ENCODE measurements at regions not wholly inside any gene's neighbourhood (a gene's known extent, or its start where the extent isn't known, plus 50 kb on each side); places are given as distances from the start of the nearest gene placed in this dataset.
A peak's percentile ranks its signal among the peaks of the same experiment; 100 is the strongest.
"Not testable (repeated sequence)": the region's sequence is repeated elsewhere in the genome, so short reads cannot be mapped to it uniquely, and the experiment has no call there.

DNA sequence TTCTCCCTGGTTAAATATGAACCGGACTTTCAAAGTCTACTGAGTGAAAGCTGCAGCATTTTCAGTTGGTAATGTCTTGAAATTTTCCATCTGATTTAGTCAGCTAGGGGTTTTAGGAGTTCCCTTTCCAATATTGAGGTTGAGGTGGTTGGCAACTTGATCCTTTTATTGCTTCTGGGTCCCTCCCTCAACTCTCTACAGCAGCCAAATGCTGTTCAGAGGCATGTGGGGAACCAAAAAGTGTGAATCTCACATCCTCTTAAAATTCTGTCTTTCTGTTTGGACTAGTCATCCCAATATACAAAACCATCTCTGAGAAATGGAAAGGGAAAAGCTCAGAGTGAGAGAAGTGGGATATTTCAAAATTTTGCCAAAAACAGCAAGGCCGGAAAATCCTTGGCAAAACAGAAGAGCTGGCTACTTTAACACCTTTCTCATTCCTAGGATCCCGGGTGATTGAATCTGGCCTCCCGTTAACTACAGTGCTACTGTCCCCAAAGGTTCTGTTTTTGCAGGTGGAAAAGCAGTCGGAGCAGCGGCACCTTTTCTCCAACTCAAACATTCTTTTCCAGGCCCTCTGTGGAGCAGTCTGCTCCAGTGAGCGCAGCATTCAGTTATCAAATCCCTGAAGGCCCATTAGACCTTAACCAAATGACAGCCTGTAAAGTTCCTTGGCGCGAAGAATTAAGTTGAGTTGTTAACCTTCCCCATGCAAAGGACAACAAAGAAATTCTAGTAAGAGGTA, 345.9 kb upstream of the NUDT12 start:
- DNase-seq (ENCODE audit: low spot score), result peak; percentile 3

DNA sequence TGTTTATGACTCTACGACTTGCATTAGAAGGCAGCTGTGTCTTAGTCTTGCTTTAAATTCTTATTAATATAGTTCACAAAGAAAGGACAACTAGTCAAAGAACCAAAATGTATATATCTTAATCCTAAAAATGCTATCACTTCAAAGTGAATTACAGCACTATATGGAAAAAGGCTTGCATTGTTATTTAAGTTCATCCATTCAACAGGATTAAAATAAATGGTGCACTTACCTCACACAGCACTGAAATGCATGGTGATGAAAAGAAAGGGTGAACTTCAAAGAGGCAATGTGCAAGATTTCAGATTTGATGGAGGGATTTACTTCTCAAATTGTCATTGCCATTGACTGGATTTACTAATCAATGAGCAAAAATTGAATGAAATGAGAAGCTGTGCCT, 344.4 kb upstream of the NUDT12 start:
- DNase-seq (ENCODE audit: low spot score), result no peak

DNA sequence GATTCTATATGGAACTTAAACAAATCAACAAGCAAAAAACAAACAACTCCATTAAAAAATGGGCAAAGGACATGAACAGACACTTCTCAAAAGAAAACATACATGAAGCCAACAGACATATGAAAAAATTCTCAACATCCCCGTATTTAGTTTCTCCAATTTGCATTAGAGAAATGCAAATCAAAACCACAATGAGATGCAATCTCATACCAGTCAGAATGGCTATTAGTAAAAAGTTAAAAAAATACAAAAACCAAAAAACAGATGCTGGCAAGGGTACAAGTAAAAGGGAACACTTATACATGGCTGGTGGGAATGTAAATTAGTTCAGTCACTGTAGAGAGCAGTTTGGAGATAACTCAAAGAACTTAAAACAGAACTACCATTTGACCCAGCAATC, 342.1 kb upstream of the NUDT12 start:
- DNase-seq (ENCODE audit: low spot score), result no peak

DNA sequence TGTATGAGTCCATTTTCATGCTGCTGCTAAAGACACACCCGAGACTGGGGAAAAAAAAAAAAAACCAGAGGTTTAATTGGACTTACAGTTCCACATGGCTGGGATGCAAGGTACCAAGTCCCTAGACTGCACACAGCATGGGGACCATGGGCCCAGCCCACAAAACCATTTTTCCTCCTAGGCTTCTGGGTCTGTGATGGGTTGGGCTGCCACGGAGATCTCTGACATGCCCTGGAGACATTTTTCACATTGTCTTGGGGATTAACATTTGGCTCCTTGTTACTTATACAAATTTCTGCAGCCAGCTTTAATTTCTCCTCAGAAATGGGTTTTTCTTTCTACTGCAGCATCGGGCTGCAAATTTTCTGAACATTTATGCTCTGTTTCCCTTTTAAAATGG, 340.3 kb upstream of the NUDT12 start:
- no peak for DNase-seq (ENCODE audit: low spot score)

DNA sequence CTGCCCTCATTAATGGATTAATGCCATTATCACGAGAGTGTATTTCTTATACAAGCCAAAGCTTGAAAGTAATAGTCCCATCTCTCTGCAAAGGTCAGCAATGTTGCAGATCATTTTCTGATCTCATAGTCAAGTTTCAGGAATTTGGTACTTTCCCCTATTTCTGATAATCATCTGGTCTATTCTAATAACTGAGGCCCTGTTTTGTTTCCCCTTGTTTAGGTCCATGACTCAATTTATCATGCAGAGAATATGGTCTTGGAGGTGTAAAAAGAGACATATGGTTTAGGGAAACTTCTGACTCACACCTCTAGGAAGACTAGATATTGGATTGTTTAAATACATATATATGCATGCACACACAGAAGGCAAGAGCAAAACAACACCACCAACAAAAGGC, 339.3 kb upstream of the NUDT12 start:
- peak; percentile 6 for DNase-seq (ENCODE audit: low spot score)

- no peak for DNase-seq (ENCODE audit: low spot score)
Observed at GRCh38 chr5:103896593-103896992, 334.0 kb upstream of the NUDT12 start.

DNA sequence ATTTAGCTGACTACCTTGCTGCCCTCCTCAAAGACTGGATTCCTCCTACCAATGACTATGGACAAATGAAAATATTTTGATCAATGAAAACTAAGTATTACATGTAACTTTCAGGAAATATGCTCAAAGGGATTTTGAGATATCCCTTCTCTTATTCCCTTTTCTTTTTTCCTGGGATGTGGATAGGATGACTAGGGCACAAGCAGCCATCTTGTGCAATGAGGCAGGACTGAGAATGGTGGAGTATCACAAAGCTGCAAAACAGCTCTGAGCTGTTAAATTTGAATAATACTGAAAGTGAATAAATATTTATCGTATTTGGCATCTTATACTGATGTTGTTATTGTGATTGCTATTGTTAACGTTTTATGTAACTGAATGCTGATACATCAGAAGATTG, 333.1 kb upstream of the NUDT12 start:
- no peak for DNase-seq (ENCODE audit: low spot score)

DNA sequence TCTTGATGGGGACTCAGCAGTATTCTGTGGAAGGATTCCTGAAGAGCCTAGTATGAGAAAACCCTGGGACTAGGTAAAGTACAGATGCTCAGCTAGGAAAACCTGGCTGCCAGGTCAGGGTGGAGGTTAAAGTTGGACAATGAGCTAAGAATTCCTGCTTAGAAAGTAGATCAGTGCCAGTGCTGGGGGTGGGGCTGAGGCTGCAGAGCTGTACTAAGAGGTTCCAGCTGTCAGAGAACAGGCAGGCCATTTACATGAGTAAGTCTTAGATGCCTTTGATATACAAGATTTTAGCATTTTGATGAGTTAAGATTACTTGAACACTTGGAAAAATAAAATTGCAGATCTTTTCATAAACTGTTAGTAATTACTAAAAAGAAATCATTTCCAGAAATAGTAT, 332.3 kb upstream of the NUDT12 start:
- no peak for DNase-seq (ENCODE audit: low spot score)

DNA sequence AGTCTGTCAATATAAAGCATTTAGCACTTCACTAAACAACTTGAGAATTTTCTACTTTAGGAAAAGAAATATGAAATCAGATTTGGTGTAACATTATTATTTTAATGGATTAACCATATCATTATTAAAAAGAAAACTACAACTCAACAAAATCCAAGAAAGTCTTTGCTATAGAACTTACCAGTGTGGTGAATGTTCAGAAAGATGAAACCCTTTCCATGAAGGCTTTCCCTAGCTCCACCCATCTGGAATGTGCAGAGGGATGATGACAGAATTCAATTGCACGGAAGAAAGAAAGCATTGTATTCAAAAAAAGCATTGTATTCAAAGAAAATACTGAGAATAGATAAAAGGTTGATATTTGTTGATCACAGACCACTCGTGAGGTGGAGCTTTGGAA, 328.6 kb upstream of the NUDT12 start:
- no peak for DNase-seq (ENCODE audit: low spot score)

DNA sequence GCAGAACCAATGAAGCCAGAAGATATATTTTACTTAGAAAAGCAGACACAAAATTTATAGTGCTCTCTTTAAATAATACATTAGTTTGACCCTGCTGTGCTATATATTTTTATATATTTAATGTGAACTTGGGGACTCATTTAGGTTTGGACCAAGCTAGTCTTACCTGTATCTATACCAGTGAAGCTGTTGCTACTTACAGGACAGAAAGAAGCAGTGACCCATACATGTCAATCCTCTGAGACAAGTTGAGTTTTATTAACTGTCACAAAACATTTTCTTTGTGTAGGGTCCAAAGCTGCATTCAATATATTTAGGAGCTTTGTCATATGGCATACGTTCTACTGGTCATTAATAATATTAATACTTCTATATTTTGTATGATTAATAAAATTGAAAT, 327.7 kb upstream of the NUDT12 start:
- DNase-seq (ENCODE audit: low spot score), result no peak

DNA sequence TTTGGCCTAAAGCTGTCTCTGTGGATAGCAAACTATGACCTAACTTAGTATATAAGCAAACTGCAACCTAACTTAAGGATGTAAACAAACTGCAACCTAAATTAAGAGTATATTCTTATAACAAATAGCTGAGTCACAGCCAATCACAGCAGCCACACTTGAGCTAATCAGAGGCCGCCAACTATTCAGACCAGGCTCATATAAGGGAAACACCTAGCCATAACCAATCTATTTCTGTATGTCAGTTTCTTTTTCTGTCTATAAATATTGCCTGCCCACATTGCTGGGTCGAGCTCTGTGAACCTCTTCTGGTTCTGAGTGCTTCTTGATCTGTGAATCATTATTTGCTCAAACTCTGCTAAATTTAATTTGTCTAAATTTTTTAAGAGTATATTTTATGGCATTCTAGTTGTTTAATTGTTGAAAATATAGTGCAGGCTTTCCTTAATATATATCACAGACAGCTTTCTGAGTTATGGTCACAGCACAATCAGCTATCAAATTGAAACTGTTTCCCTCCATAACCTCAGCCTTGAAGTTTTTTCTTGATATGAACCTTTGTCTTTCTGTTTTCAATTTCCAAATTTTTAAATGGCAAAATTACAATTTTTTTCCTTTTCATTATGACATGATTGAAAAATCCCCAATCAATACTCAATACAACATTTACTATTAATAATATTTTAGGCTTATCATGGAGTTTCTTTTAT, 327.1 kb upstream of the NUDT12 start:
- no peak for DNase-seq (ENCODE audit: low spot score)

GRCh38 chr5:103886826-103887225, 324.2 kb upstream of the NUDT12 start:
- DNase-seq (ENCODE audit: low spot score), result no peak

DNA sequence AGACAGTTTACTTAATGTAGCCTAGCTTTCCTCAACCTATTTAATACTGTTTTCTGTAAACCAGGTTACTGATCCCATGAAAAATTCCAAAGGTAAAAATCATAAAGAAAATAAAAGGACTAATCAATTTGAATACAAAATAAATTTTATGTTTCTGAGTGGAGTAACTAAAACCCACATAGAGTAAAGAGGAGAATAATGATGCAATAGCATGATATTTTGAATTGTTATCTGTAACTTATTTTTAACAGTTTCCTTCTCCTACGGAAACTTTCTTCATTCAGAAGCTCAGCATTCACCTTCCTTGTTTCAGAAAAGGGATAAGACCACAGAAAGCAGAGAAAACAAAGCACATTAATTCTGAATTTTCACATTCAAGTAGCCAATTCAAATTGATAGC, 320.6 kb upstream of the NUDT12 start:
- DNase-seq (ENCODE audit: low spot score), result no peak

DNA sequence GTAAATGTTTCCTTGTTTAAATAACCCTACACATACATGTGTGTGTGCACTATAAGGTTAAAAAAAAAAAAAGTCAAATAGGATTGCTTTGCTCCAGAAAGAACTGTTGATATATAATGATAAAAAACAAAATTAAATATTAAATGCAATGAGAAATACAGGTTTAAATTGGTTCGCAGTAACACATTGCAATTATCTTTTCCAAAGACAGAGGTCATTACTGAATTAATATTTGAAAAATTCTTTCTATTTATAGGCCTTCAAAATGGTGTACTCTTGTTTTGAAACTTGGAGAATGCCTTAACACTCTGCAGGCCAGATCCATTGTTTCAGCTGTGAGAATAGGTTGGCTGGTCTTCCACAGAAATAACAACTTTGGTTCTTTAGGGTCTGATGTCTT, 319.0 kb upstream of the NUDT12 start:
- no peak for DNase-seq (ENCODE audit: low spot score)

- peak; percentile 14 for DNase-seq (ENCODE audit: low spot score)
Observed at GRCh38 chr5:103867857-103868598, 305.4 kb upstream of the NUDT12 start.

DNA sequence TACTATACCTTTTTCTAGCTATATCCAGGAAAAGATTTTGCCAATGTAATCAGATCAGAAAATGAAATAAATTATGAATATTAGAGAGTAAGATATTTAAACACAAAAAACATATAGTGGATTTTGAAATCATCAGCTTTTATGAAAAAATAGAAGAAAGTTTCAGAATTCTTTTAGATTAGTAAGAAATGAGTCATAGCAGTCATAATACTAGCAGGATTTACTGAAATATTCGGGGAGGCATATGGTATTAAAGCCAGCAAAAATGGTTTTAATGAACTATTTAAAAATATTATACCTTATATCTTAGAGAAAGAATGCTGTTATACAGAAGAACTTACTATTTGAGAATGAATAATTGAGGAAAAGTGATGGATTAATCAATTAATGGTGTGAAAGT, 303.6 kb upstream of the NUDT12 start:
- no peak for DNase-seq (ENCODE audit: low spot score)

GRCh38 chr5:103862398-103862797, 299.8 kb upstream of the NUDT12 start:
- DNase-seq (ENCODE audit: low spot score), result no peak

GRCh38 chr5:103860327-103860726, 297.7 kb upstream of the NUDT12 start:
- DNase-seq (ENCODE audit: low spot score), result no peak

DNA sequence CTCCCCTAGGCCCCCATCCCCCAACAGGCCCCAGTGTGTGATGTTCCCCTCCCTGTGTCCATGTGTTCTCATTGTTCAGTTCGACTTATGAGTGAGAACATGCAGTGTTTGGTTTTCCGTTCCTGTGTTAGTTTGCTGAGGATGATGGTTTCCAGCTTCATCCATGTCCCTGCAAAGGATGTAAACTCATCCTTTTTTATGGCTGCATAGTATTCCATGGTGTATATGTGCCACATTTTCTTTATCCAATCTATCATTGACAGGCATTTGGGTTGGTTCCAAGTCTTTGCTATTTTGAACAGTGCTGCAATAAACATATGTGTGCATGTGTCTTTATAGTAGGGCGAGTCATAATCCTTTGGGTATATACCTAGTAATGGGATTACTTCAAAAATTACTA, 295.8 kb upstream of the NUDT12 start:
- DNase-seq (ENCODE audit: low spot score), result not testable (repeated sequence)

DNA sequence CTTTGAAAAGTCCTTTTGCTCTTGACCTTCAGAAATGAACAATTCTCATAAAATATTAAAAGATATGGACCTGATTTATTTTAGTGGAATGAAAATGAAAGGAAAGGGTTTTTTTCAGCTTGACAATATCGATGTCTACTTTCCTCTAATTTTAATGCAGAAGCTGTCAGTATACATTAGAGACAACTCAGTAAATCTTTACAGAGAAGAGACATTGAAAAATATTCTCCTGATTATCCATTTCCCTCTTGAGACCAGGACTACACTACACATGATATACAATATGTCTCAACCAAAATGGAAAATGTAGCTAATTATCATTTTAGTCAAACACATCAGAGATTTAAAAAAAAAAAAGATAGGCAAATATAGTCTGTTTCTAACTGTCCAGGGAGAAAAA, 288.5 kb upstream of the NUDT12 start:
- DNase-seq (ENCODE audit: low spot score), result no peak

- peak; percentile 96 for DNase-seq (ENCODE audit: low spot score)
Observed at GRCh38 chr5:103849934-103850333, 287.3 kb upstream of the NUDT12 start.

DNA sequence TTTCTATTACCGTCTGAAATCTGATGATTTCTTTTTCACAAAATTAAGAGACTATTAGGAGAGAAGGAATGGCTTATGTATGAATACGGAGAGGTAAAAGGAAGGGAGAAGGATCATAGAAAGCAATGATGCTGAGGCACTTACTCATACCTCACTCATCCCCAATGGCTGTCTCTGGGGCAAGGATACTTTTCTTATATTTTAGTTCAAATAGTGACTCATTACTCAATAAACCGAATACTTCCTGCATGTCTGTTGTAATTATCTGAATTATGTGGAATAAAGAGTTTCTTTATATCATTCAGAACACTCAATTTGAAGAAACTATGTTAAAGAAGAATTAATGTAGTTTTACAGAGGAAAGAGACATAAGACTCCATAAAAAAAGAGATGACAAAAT, 284.5 kb upstream of the NUDT12 start:
- peak; percentile 76 for DNase-seq (ENCODE audit: low spot score)

DNA sequence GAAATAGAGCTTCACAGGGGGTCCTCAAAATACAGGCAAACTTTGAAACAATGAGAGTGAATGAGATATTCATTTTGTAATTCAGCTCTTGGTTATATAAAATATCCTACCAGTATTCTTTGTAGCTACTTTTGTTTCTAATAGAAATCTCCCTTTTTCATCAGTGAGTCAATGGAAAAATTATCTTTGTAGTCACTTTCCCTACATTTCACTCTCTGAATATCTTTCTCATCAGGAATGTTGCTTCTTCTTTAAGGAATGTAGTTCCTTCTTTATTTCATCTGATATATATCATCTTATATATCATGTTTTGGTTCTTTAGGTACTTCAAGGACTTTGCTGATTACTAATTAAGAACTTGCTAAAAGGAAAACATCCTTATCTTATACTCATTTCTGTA, 280.3 kb upstream of the NUDT12 start:
- no peak for DNase-seq (ENCODE audit: low spot score)
